PC-3 (cell line): ENCODE measurements at regions not wholly inside any gene's neighbourhood (a gene's known extent, or its start where the extent isn't known, plus 50 kb on each side); places are given as distances from the start of the nearest gene placed in this dataset.

Experiments used
- ATAC-seq: fragments of 200-7000 bp; cut with Tn5 transposase; 2 replicates; pipeline ENCODE4 v1.9.1; 2020; ENCODE audit warnings: mild to moderate bottlenecking, moderate library complexity
- BruUV-seq: library from RNA; stranded (reverse); fragments of 400-500 nt; replicated peaks from 2 replicates; lab custom pipeline; 2021; lab: Mats Ljungman, UMichigan
- CTCF ChIA-PET: fragments of 300-600 bp; sonication (Branson Sonifier 250); formaldehyde crosslinking; loops from one replicate; lab custom pipeline; 2022; ENCODE audit warnings: antibody characterized with exemption; lab: Charles Lee
- POLR2A ChIA-PET: fragments of 300-600 bp; sonication (Branson Sonifier 250); formaldehyde crosslinking; loops from one replicate; lab custom pipeline; 2022; ENCODE audit warnings: antibody characterized with exemption; ENCODE audit not compliant: unreplicated experiment; lab: Charles Lee
- DNase-seq: peaks from one replicate; pipeline ENCODE4 v3.0.0-alpha.2; 2015
- H2AFZ ChIP-seq: fragments of 300-600 bp; sonication (generic); 2 replicates; pipeline ENCODE4 v1.6.0; 2016; ENCODE audit warnings: antibody characterized with exemption, low read length
- H3F3A ChIP-seq: fragments of 300-600 bp; sonication (generic); one replicate; pipeline ENCODE4 v1.6.0; 2017; ENCODE audit warnings: antibody characterized with exemption, low read length, control low read depth, mild to moderate bottlenecking; ENCODE audit not compliant: unreplicated experiment
- H3K27ac ChIP-seq: fragments of 300-600 bp; sonication (generic); 2 replicates; pipeline ENCODE4 v1.5.1; 2016; ENCODE audit warnings: mild to moderate bottlenecking, low read length
- H3K27me3 ChIP-seq: fragments of 300-600 bp; sonication (generic); 2 replicates; pipeline ENCODE4 v1.6.1; 2016; ENCODE audit warnings: low read length, mixed read lengths
- H3K36me3 ChIP-seq: fragments of 300-600 bp; sonication (generic); 2 replicates; pipeline ENCODE4 v1.6.1; 2016; ENCODE audit warnings: low read depth, mixed run types, low read length, mixed read lengths
- H3K4me1 ChIP-seq: fragments of 300-600 bp; sonication (generic); 2 replicates; pipeline ENCODE4 v1.5.1; 2016; ENCODE audit warnings: low read length; ENCODE audit not compliant: insufficient read depth
- H3K4me2 ChIP-seq: fragments of 300-600 bp; sonication (generic); 2 replicates; pipeline ENCODE4 v1.6.0; 2016; ENCODE audit warnings: low read length
- H3K4me3 ChIP-seq: fragments of 300-600 bp; sonication (generic); 2 replicates; pipeline ENCODE4 v1.5.1; 2016; ENCODE audit warnings: mild to moderate bottlenecking, low read length, mixed read lengths
- H3K79me2 ChIP-seq: fragments of 300-600 bp; sonication (generic); 2 replicates; pipeline ENCODE4 v1.6.1; 2017; ENCODE audit warnings: low read length, mixed read lengths
- H3K9ac ChIP-seq: fragments of 300-600 bp; sonication (generic); 2 replicates; pipeline ENCODE4 v1.6.0; 2016; ENCODE audit warnings: mild to moderate bottlenecking, low read length
- H3K9me2 ChIP-seq: fragments of 300-600 bp; sonication (generic); replicated peaks from 2 replicates; pipeline ENCODE4 v1.6.1; 2016; ENCODE audit warnings: mixed run types, low read length, mixed read lengths
- H3K9me3 ChIP-seq: fragments of 300-600 bp; sonication (generic); 2 replicates; pipeline ENCODE4 v1.6.1; 2016; ENCODE audit warnings: low read length, mixed read lengths
- H4K20me1 ChIP-seq: fragments of 300-600 bp; sonication (generic); 2 replicates; pipeline ENCODE4 v1.6.1; 2016; ENCODE audit warnings: low read length, mixed read lengths
- EZH2 ChIP-seq: fragments of 300-600 bp; sonication (generic); IDR thresholded peaks from one replicate; pipeline ENCODE4 v1.6.1; 2017; ENCODE audit warnings: antibody characterized with exemption, mild to moderate bottlenecking, low read length; ENCODE audit not compliant: unreplicated experiment
- EZH2phosphoT487 ChIP-seq: fragments of 300-600 bp; sonication (generic); IDR thresholded peaks from 2 replicates; pipeline ENCODE4 v1.6.1; 2018; ENCODE audit warnings: mild to moderate bottlenecking, antibody characterized with exemption, low read length, borderline replicate concordance
- intact Hi-C: fragments of 100-400 bp; cut with micrococcal nuclease; formaldehyde crosslinking; loops from 2 replicates; pipeline ENCODE4 v1.9.0; 2023
- TF ChIP-seq, protein P1 (sequence below): fragments of 300-600 bp; sonication (generic); conservative IDR thresholded peaks from 2 replicates; pipeline ENCODE4 v1.5.1; 2017; ENCODE audit warnings: antibody characterized with exemption, low read depth, mild to moderate bottlenecking, low read length

DNA sequence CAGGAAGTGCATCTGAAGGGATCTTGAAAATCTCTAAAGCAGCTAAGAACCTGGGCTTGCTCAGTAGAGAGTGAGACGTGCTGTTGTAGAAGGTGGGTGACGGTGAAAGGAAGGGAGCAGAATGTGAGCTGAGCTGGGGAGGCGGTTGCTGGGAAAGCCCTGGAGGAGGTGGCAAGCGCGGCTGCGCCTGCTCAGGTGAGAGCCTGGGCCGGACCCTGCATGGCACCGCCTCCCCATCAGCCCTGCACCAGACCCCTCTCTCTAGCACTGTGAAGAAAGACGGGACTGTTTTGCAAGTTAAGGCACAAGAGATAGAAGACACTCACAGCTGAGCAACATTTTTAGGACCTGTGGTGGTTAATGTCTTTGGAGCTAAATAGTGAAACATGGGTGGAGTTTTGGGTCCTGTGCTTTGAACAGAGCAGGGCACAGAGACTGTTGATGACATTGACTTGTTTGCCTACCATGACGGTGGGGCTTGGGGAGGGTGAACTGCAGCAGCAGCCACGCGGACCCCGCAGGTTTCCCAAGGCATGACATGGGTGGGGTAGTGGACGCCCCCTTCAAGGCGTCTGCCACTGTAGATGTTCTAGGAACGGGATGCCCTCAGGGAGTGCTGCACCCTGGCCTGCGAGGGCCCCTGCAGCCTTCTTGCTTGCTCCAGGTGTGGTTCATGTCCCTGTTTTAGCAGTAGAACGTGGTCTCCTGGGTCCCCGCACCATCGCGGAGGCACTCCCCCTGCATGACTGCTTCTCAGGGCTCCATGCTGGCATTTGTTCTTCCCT is 245.3 kb downstream of the TSN start:
- no peak for ATAC-seq
- no peak for DNase-seq
- H4K20me1 ChIP-seq: no peaks in the 10 kb centered on the region
- H3F3A ChIP-seq: no peaks in the 10 kb centered on the region
- TF ChIP-seq EZH2phosphoT487 (no peak), EZH2 (no peak)
- TF ChIP-seq, protein P1, sequence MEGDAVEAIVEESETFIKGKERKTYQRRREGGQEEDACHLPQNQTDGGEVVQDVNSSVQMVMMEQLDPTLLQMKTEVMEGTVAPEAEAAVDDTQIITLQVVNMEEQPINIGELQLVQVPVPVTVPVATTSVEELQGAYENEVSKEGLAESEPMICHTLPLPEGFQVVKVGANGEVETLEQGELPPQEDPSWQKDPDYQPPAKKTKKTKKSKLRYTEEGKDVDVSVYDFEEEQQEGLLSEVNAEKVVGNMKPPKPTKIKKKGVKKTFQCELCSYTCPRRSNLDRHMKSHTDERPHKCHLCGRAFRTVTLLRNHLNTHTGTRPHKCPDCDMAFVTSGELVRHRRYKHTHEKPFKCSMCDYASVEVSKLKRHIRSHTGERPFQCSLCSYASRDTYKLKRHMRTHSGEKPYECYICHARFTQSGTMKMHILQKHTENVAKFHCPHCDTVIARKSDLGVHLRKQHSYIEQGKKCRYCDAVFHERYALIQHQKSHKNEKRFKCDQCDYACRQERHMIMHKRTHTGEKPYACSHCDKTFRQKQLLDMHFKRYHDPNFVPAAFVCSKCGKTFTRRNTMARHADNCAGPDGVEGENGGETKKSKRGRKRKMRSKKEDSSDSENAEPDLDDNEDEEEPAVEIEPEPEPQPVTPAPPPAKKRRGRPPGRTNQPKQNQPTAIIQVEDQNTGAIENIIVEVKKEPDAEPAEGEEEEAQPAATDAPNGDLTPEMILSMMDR: no peak
- no TSS peak for BruUV-seq
- no peak overlapping the region for H3K9ac ChIP-seq
- no peak overlapping the region for H3K4me2 ChIP-seq
- H3K79me2 ChIP-seq: no peaks in the 10 kb centered on the region
- no peak overlapping the region for H3K27ac ChIP-seq
- no peaks in the 10 kb centered on the region for H3K4me1 ChIP-seq
- no peaks in the 10 kb centered on the region for H3K9me3 ChIP-seq
- ChIA-PET CTCF (no interaction called here), POLR2A (no interaction called here)
- no peak overlapping the region for H3K4me3 ChIP-seq
- no peaks in the 10 kb centered on the region for H3K9me2 ChIP-seq
- intact Hi-C loops: no loop called here
- no peak overlapping the region for H2AFZ ChIP-seq
- H3K36me3 ChIP-seq: no peaks in the 10 kb centered on the region
- peaks cover 50% of the 10 kb centered on the region for H3K27me3 ChIP-seq

DNA sequence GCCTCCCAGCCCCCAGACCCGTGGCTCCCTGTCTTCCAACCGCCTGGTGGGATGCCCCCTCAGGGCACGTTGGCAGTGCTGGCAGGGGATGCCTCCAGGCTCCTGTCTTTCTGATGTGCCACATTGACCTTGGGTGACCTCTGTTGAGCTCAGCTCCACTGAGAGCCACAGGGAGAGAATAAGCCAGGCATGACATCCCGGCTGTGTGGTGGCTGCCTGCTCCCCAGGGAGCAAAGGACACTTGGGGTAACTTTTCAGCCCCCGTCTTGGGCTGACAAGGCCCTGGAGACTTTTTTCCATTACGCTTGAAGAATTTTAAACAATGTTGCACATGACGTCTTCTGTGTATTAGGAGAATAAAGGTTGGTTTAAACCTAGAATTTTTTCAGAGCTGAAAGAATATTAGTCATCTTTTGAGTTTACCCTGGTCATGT is 246.0 kb downstream of the TSN start:
- Histone ChIP-seq H3K4me2 (no peak overlapping the region), H3K4me3 (no peak overlapping the region), H3K79me2 (no peaks in the 10 kb centered on the region), H3K9me3 (no peaks in the 10 kb centered on the region), H3F3A (no peaks in the 10 kb centered on the region), H3K4me1 (no peaks in the 10 kb centered on the region), H3K27me3 (peaks cover 55% of the 10 kb centered on the region), H3K36me3 (no peaks in the 10 kb centered on the region), H3K27ac (no peak overlapping the region), H2AFZ (no peak overlapping the region), H4K20me1 (no peaks in the 10 kb centered on the region), H3K9me2 (no peaks in the 10 kb centered on the region), H3K9ac (no peak overlapping the region)
- no peak for ATAC-seq
- TF ChIP-seq EZH2phosphoT487 (no peak), EZH2 (no peak)
- TF ChIP-seq, protein P1: no peak
- no peak for DNase-seq
- CTCF ChIA-PET: no interaction called here
- intact Hi-C loops: no loop called here
- no TSS peak for BruUV-seq
- POLR2A ChIA-PET: no interaction called here

DNA sequence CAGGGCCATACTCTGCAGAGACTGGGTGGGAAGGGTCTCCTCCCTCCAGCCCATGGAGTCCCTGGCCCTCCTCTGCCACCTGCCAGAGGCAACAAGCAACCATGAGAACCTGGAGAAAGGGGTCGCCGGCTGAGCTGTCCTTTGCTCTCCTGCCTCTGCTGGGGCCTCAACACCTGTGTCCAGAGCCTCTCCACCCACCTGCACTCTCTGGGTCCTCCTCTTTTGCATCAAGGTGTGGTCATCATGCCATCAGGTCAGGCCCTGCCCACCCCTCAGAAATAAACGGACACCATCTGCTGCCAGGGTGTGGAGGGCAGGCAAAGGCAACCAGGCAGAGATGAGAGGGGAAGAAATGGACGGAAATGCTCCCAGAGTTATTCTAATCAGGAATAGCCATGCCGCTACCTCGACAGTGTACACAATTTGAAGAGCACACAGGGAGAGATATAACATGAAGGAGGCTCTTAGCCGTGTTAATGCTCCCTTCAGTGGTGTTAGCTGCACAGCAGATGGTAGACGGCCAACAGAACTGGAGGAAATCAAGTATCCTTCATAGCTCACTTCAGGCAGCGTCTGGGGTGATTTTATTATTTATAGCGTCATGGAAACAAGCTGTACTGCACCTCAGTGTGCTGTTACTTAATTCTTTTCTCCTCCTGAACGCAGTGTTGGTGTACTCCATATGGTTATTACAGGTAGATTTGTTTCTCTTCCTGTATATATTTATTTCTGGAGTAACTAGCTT is 247.9 kb downstream of the TSN start:
- Histone ChIP-seq H3K9ac (no peak overlapping the region), H3K9me2 (no peaks in the 10 kb centered on the region), H3K79me2 (no peaks in the 10 kb centered on the region), H3K27ac (no peak overlapping the region), H4K20me1 (no peaks in the 10 kb centered on the region), H3K27me3 (peaks cover 74% of the 10 kb centered on the region), H3F3A (no peaks in the 10 kb centered on the region), H3K4me1 (no peaks in the 10 kb centered on the region), H3K36me3 (no peaks in the 10 kb centered on the region), H3K4me3 (no peak overlapping the region), H2AFZ (no peak overlapping the region), H3K9me3 (no peaks in the 10 kb centered on the region), H3K4me2 (no peak overlapping the region)
- BruUV-seq: no TSS peak
- DNase-seq (no peak), ATAC-seq (no peak)
- no peak for TF ChIP-seq EZH2phosphoT487
- TF ChIP-seq EZH2: no peak
- TF ChIP-seq, protein P1: no peak
- POLR2A ChIA-PET: no interaction called here
- CTCF ChIA-PET: no interaction called here
- intact Hi-C loops: no loop called here
